Breast epithelium (tissue), 3 donors: ENCODE measurements at regions not wholly inside any gene's neighbourhood (a gene's known extent, or its start where the extent isn't known, plus 50 kb on each side); places are given as distances from the start of the nearest gene placed in this dataset.

ENCODE experiments used
- CTCF ChIP-seq, 3 donors: fragments of 450-650 bp; IDR thresholded peaks; one replicate each; pipeline ENCODE4 v1.5.1; 2016 to 2017; ENCODE audit warnings: antibody characterized with exemption in 3 of 3, mild to moderate bottlenecking in 3 of 3, moderate library complexity in 3 of 3
- POLR2A ChIP-seq: fragments of 450-650 bp; IDR thresholded peaks from one replicate; pipeline ENCODE4 v1.6.1; 2016; ENCODE audit warnings: antibody characterized with exemption, mild to moderate bottlenecking, moderate library complexity
- POLR2AphosphoS5 ChIP-seq, 3 donors: sonication (generic); formaldehyde crosslinking; IDR thresholded peaks; one replicate each; pipeline ENCODE4 v1.6.1; 2017; ENCODE audit warnings: antibody characterized with exemption in 3 of 3

GRCh38 chr17:53218723-53219122, 604.0 kb upstream of the KIF2B start:
- TF ChIP-seq CTCF (IDR thresholded peaks at IDR 0.05) (no peak), POLR2A (no peak), POLR2AphosphoS5 (IDR thresholded peaks at IDR 0.05) (no peak)
